Liver (tissue), 7 donors: ENCODE measurements at regions not wholly inside any gene's neighbourhood (a gene's known extent, or its start where the extent isn't known, plus 50 kb on each side); places are given as distances from the start of the nearest gene placed in this dataset.

Experiments
- DNase-seq: peaks from one replicate; pipeline ENCODE4 v3.0.0-alpha.2; 2017; ENCODE audit warnings: low spot score
- H3K27ac ChIP-seq, 2 donors: one replicate each; pipeline ENCODE4 v1.7.0; 2013; ENCODE audit warnings: inconsistent platforms in 2 of 2, low read length in 2 of 2, control low read depth in 1 of 2, low read depth in 1 of 2, mild to moderate bottlenecking in 1 of 2
- H3K27me3 ChIP-seq, 4 donors: one replicate each; pipeline versions ENCODE4 v1.6.1 to v1.7.0; 2013; ENCODE audit warnings: low read length in 3 of 4, inconsistent platforms in 1 of 4, mild to moderate bottlenecking in 1 of 4, moderate library complexity in 1 of 4; ENCODE audit not compliant: control insufficient read depth in 4 of 4, insufficient read depth in 4 of 4
- H3K36me3 ChIP-seq, 4 donors: one replicate each; pipeline versions ENCODE4 v1.6.1 to v1.7.0; 2013; ENCODE audit warnings: low read length in 3 of 4, mild to moderate bottlenecking in 3 of 4, low read depth in 1 of 4, moderate library complexity in 1 of 4; ENCODE audit not compliant: control insufficient read depth in 4 of 4, insufficient read depth in 3 of 4
- H3K4me1 ChIP-seq, 4 donors: one replicate each; pipeline versions ENCODE4 v1.6.1 to v1.7.0; 2013; ENCODE audit warnings: low read length in 3 of 4, mild to moderate bottlenecking in 3 of 4, moderate library complexity in 1 of 4; ENCODE audit not compliant: control insufficient read depth in 4 of 4, insufficient read depth in 4 of 4
- H3K4me3 ChIP-seq, 3 donors: one replicate each; pipeline versions ENCODE4 v1.6.1 to v1.7.0; 2013; ENCODE audit warnings: low read length in 3 of 3, control low read depth in 1 of 3, low read depth in 1 of 3, mild to moderate bottlenecking in 1 of 3
- H3K9ac ChIP-seq, 2 donors: one replicate each; pipeline ENCODE4 v1.7.0; 2013; ENCODE audit warnings: low read length in 2 of 2, mild to moderate bottlenecking in 2 of 2, moderate library complexity in 2 of 2, control low read depth in 1 of 2, low read depth in 1 of 2
- H3K9me3 ChIP-seq, 4 donors: one replicate each; pipeline versions ENCODE4 v1.6.1 to v1.7.0; 2013; ENCODE audit warnings: low read length in 3 of 4; ENCODE audit not compliant: control insufficient read depth in 4 of 4
- EGR1 ChIP-seq, 2 donors: IDR thresholded peaks; 2 replicates each; pipeline ENCODE4 v1.6.1; 2016 to 2018; ENCODE audit warnings: antibody characterized with exemption in 2 of 2, low read depth in 2 of 2
- FOXA1 ChIP-seq: IDR thresholded peaks from 2 replicates; pipeline ENCODE4 v1.6.1; 2016; ENCODE audit warnings: antibody characterized with exemption
- FOXA2 ChIP-seq: IDR thresholded peaks from 2 replicates; pipeline ENCODE4 v1.6.1; 2016; ENCODE audit warnings: antibody characterized with exemption
- GABPA ChIP-seq, 2 donors: IDR thresholded peaks in 1 of 2; conservative IDR thresholded peaks in 1 of 2; 2 replicates each; pipeline ENCODE4 v1.6.1; 2016; ENCODE audit warnings: antibody characterized with exemption in 2 of 2, mild to moderate bottlenecking in 1 of 2, moderate library complexity in 1 of 2
- HNF4A ChIP-seq, 2 donors: conservative IDR thresholded peaks; 2 replicates each; pipeline ENCODE4 v1.6.1; 2016; ENCODE audit warnings: antibody characterized with exemption in 2 of 2, mild to moderate bottlenecking in 2 of 2
- HNF4G ChIP-seq: IDR thresholded peaks from 2 replicates; pipeline ENCODE4 v1.6.1; 2016; ENCODE audit warnings: antibody characterized with exemption
- JUND ChIP-seq, 2 donors: IDR thresholded peaks; 2 replicates each; pipeline ENCODE4 v1.6.1; 2016; ENCODE audit warnings: antibody characterized with exemption in 2 of 2
- NR2F2 ChIP-seq: IDR thresholded peaks from 2 replicates; pipeline ENCODE4 v1.6.1; 2016; ENCODE audit warnings: antibody characterized with exemption
- TAF1 ChIP-seq: conservative IDR thresholded peaks from 2 replicates; pipeline ENCODE4 v1.6.1; 2016; ENCODE audit warnings: antibody characterized with exemption, mild to moderate bottlenecking
- WGBS: extraction: QIAGEN DNeasy Blood & Tissue Kit; methylation state at CpG from one replicate; pipeline ENCODE4 v1.1.7; 2013; 5-methylcytosine and 5-hydroxymethylcytosine counted together
- TF ChIP-seq, protein P1 (sequence below): IDR thresholded peaks from 2 replicates; pipeline ENCODE4 v1.6.1; 2016; ENCODE audit warnings: antibody characterized with exemption
- TF ChIP-seq, protein P2 (sequence below): IDR thresholded peaks from 2 replicates; pipeline ENCODE4 v1.6.1; 2016; ENCODE audit warnings: antibody characterized with exemption, mild to moderate bottlenecking
- TF ChIP-seq, protein P3 (sequence below): IDR thresholded peaks from 2 replicates; pipeline ENCODE4 v1.6.1; 2016; ENCODE audit warnings: antibody characterized with exemption
- TF ChIP-seq, protein P4 (sequence below): IDR thresholded peaks from 2 replicates; pipeline ENCODE4 v1.6.1; 2016; ENCODE audit warnings: antibody characterized with exemption
- donor health status: healthy.
- donor health status: healthy.
- donor health status: healthy.
- donor health status: healthy.

DNA sequence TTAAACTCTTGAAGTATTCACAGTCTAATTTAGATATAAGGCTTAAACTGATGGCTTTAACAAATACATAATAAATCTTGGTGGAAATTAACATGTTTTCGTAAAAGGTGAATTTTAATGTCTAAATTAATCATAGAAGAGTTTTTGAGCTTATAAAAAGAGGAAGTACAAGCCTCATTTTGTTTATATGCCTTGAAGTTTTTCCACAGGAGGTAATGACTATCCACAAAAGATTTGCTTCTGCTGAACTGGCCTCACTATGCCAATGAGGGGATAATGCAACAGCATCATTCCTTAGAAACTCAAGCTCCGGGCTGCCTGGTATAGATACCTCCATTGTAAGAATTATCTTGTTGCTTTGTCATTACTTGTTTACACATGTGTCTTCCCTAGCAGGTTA, 175.6 kb downstream of the DUSP6 start:
- Histone ChIP-seq H3K9me3 (no peaks in the 10 kb centered on the region), H3K27ac (no peak overlapping the region), H3K27me3 (no peaks in the 10 kb centered on the region), H3K4me3 (no peak overlapping the region), H3K36me3 (no peaks in the 10 kb centered on the region), H3K9ac (no peak overlapping the region), H3K4me1 (peaks cover 0 to 9% (median 2%) of the 10 kb centered on the region in 4 donors)
- TF ChIP-seq, protein P1, sequence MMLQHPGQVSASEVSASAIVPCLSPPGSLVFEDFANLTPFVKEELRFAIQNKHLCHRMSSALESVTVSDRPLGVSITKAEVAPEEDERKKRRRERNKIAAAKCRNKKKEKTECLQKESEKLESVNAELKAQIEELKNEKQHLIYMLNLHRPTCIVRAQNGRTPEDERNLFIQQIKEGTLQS, result no peak
- TF ChIP-seq, protein P2, sequence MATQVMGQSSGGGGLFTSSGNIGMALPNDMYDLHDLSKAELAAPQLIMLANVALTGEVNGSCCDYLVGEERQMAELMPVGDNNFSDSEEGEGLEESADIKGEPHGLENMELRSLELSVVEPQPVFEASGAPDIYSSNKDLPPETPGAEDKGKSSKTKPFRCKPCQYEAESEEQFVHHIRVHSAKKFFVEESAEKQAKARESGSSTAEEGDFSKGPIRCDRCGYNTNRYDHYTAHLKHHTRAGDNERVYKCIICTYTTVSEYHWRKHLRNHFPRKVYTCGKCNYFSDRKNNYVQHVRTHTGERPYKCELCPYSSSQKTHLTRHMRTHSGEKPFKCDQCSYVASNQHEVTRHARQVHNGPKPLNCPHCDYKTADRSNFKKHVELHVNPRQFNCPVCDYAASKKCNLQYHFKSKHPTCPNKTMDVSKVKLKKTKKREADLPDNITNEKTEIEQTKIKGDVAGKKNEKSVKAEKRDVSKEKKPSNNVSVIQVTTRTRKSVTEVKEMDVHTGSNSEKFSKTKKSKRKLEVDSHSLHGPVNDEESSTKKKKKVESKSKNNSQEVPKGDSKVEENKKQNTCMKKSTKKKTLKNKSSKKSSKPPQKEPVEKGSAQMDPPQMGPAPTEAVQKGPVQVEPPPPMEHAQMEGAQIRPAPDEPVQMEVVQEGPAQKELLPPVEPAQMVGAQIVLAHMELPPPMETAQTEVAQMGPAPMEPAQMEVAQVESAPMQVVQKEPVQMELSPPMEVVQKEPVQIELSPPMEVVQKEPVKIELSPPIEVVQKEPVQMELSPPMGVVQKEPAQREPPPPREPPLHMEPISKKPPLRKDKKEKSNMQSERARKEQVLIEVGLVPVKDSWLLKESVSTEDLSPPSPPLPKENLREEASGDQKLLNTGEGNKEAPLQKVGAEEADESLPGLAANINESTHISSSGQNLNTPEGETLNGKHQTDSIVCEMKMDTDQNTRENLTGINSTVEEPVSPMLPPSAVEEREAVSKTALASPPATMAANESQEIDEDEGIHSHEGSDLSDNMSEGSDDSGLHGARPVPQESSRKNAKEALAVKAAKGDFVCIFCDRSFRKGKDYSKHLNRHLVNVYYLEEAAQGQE, result no peak
- DNase-seq, result no peak
- 87% methylated on average over 2 of the region's 2 CpGs for WGBS

DNA sequence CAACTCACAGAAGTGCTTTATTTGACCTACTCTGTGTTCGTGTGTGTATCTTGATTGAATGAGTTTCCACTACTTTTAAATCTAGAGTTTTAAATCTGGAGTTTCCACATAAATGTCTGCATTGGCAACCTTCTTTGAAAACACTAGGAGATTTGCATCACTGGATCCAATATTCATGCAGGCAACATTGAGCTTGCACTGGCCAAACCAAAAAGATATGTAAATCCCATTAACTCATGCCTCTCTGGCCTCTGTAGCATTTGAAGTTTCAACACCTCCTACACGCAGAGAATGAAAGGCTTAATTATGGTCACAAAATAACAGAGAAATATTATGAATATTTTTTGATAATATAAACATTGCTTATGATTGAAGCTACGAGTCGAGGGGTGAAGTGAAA, 178.6 kb downstream of the DUSP6 start:
- 95% methylated on average over 4 of the region's 4 CpGs for WGBS
- Histone ChIP-seq H3K4me1 (no peaks in the 10 kb centered on the region), H3K27ac (no peak overlapping the region)

DNA sequence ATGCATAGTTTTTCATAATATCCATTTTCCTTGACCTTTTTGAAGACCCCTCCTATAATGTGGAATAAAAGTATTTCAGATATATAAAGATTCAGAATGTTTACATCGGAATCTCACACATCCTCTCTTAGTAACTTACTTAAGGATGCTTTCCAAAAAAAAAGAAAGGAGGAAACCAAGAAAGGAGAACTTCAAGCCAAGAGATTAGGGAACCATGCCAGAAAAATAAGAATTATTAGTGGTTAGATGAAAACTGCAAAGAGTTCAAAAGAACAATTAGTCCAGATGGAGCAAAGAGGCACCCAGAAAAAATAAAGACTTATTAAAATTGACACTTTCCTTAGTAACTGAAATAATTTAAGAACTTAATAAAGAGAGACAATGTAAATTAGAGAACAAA, 179.2 kb downstream of the DUSP6 start:
- no peaks in the 10 kb centered on the region for H3K9me3 ChIP-seq
- no peaks in the 10 kb centered on the region for H3K27me3 ChIP-seq
- H3K9ac ChIP-seq, result no peak overlapping the region
- 67% methylated on average over 1 of the region's 1 CpG for whole genome bisulfite sequencing
- DNase-seq, result no peak
- no peaks in the 10 kb centered on the region for H3K36me3 ChIP-seq
- peaks cover 0 to 4% (median 0%) of the 10 kb centered on the region in 4 donors for H3K4me1 ChIP-seq
- H3K27ac ChIP-seq, result no peak overlapping the region
- no peak overlapping the region for H3K4me3 ChIP-seq
- TF ChIP-seq, protein P1, result no peak
- TF ChIP-seq GABPA (IDR thresholded peaks at IDR 0.05 in 1 of 2, conservative IDR thresholded peaks at IDR 0.05 in 1 of 2) (no peak), FOXA1 (no peak), EGR1 (IDR thresholded peaks at IDR 0.05; ENCODE audit: low read depth in 2 of 2) (no peak), JUND (IDR thresholded peaks at IDR 0.05) (no peak), HNF4G (no peak), NR2F2 (no peak)
- TF ChIP-seq, protein P3, sequence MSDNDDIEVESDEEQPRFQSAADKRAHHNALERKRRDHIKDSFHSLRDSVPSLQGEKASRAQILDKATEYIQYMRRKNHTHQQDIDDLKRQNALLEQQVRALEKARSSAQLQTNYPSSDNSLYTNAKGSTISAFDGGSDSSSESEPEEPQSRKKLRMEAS, result no peak
- TF ChIP-seq, protein P2, result no peak
- TF ChIP-seq, protein P4, sequence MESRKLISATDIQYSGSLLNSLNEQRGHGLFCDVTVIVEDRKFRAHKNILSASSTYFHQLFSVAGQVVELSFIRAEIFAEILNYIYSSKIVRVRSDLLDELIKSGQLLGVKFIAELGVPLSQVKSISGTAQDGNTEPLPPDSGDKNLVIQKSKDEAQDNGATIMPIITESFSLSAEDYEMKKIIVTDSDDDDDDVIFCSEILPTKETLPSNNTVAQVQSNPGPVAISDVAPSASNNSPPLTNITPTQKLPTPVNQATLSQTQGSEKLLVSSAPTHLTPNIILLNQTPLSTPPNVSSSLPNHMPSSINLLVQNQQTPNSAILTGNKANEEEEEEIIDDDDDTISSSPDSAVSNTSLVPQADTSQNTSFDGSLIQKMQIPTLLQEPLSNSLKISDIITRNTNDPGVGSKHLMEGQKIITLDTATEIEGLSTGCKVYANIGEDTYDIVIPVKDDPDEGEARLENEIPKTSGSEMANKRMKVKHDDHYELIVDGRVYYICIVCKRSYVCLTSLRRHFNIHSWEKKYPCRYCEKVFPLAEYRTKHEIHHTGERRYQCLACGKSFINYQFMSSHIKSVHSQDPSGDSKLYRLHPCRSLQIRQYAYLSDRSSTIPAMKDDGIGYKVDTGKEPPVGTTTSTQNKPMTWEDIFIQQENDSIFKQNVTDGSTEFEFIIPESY, result no peak

More for the DNA sequence above, 178.6 kb downstream of the DUSP6 start:
- no peak overlapping the region for H3K9ac ChIP-seq
- H3K4me3 ChIP-seq, result no peak overlapping the region
- DNase-seq, result no peak
- TF ChIP-seq TAF1 (no peak), FOXA2 (no peak), EGR1 (IDR thresholded peaks at IDR 0.05; ENCODE audit: low read depth in 2 of 2) (no peak), HNF4G (no peak), HNF4A (conservative IDR thresholded peaks at IDR 0.05) (no peak)
- TF ChIP-seq, protein P4, result no peak
- no peaks in the 10 kb centered on the region for H3K27me3 ChIP-seq
- H3K9me3 ChIP-seq, result no peaks in the 10 kb centered on the region
- no peaks in the 10 kb centered on the region for H3K36me3 ChIP-seq
